H4 (cell line): ENCODE measurements at regions not wholly inside any gene's neighbourhood (a gene's known extent, or its start where the extent isn't known, plus 50 kb on each side); places are given as distances from the start of the nearest gene placed in this dataset.

Experiments used
- DNase-seq: peaks from one replicate; pipeline ENCODE4 v3.0.0-alpha.2; 2015; ENCODE audit warnings: low spot score

GRCh38 chr18:79610461-79611039 is 69.1 kb upstream of the CTDP1 start:
- DNase-seq: no peak

- peak; percentile 49 for DNase-seq
Measured at GRCh38 chr18:79611040-79611681, 68.4 kb upstream of the CTDP1 start.

- DNase-seq: no peak
Measured at GRCh38 chr18:79612291-79613108, 67.1 kb upstream of the CTDP1 start.

GRCh38 chr18:79613186-79613931 is 66.2 kb upstream of the CTDP1 start:
- no peak for DNase-seq

- DNase-seq: no peak
Measured at GRCh38 chr18:79614211-79614955, 65.2 kb upstream of the CTDP1 start.

- no peak for DNase-seq
Measured at GRCh38 chr18:79615091-79615490, 64.5 kb upstream of the CTDP1 start.

GRCh38 chr18:79615586-79615985 is 64.0 kb upstream of the CTDP1 start:
- DNase-seq: no peak

GRCh38 chr18:79616651-79617510 is 62.7 kb upstream of the CTDP1 start:
- DNase-seq: no peak

GRCh38 chr18:79617511-79618500 is 61.8 kb upstream of the CTDP1 start:
- no peak for DNase-seq

- no peak for DNase-seq
Measured at GRCh38 chr18:79620576-79621165, 58.9 kb upstream of the CTDP1 start.

- DNase-seq: no peak
Measured at GRCh38 chr18:79621501-79621900, 58.1 kb upstream of the CTDP1 start.

GRCh38 chr18:79622004-79622403 is 57.6 kb upstream of the CTDP1 start:
- no peak for DNase-seq

GRCh38 chr18:79624356-79625170 is 55.0 kb upstream of the CTDP1 start:
- no peak for DNase-seq

- DNase-seq: no peak
Measured at GRCh38 chr18:79625195-79625923, 54.2 kb upstream of the CTDP1 start.

GRCh38 chr18:79625924-79626561 is 53.6 kb upstream of the CTDP1 start:
- no peak for DNase-seq

GRCh38 chr18:79626905-79627749 is 52.5 kb upstream of the CTDP1 start:
- no peak for DNase-seq
